ENCODE measurements at regions not wholly inside any gene's neighbourhood (a gene's known extent, or its start where the extent isn't known, plus 50 kb on each side); places are given as distances from the start of the nearest gene placed in this dataset.
"Not testable (repeated sequence)": the region's sequence is repeated elsewhere in the genome, so short reads cannot be mapped to it uniquely, and the experiment has no call there.

DNA sequence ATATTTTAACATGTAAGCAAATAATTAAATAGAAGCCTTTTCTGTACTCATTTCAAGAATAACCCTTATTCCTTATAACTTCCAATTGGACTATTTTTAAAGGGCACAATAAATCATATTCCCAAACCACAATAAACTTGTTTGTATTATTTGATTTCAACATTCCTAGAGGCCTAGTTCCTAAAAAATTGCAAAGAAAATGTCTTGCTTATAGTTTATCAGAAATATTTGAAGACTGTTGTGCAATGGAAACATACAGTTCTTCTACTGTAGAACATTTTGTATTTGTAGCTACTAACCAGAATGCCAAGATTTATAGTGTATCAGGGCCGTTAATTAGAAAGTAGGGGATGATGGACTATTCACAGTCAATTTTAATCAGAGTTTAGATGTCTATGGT lies 1037.0 kb upstream of the CDH18 start:
- DNase-seq = no peak

DNA sequence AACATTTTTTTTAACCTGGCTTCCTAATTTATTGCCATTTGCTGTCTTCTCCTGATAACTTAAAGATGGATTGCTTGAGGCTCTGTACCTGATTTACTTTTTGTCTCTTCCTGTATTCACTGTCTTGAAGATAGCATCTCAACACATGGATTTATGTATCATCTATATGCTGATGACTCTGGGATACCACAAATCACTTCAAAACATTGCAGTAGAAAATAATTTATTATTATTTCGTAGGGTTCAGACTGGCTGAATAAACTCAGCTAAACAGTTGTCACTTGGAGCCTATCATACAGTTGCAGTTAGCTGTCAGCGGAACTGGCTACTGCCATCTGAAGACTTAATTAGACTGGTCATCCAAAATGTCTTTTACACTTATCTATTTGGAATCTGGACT lies 1025.2 kb upstream of the CDH18 start:
- no peak for DNase-seq

DNA sequence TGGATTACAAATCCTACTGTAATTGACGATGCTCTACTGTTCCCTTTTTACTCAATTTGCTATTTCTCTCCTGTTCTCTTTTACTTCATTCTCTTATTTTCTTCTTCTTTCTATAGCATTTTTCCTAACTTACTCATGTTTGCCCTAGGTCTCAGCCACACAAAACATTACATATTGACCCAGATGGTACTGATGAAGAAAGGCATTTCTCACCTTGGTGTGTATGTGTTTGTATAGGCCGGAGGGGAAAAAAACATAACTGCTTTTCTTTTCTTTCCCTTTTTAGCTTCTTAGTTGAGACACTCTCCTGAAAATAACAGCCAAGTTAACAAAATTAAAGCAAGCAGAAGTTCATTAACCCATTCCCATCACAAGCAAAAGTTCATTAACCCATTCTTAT lies 1019.8 kb upstream of the CDH18 start:
- no peak for DNase-seq

DNA sequence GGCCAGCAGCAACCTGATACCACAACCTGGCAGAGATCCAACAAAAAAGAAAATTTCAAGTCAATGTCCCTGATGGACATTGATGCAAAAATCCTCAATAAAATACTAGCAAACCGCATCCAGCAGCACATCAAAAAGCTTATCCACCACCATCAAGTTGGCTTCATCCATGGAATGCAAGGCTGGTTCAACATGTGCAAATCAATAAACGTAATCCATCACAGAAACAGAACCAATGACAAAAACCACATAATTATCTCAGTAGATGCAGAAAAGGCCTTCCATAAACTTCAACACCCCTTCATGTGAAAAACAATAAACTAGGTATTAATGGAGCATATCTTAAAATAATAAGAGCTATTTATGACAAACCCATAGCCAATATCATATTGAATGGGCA lies 1000.9 kb upstream of the CDH18 start:
- not testable (repeated sequence) for DNase-seq

DNA sequence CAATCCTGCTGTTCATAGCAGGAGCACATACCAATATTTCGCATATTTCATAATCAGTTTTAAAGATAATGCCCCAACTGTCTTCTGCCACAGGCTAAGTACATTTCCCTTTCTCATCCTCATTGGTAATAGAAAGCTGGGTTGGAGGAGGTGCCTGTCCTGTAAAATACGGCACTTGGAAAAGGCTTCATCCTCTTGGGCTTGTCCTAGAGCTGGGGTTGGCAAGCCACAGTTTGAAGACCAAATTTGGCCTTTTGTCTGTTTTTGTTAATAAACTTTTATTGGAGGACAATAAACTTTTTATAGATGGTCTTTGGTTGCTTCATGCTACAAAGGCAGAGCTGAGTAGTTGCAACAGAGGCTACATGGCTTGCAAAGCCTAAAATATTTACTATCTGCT lies 997.8 kb upstream of the CDH18 start:
- DNase-seq = no peak

DNA sequence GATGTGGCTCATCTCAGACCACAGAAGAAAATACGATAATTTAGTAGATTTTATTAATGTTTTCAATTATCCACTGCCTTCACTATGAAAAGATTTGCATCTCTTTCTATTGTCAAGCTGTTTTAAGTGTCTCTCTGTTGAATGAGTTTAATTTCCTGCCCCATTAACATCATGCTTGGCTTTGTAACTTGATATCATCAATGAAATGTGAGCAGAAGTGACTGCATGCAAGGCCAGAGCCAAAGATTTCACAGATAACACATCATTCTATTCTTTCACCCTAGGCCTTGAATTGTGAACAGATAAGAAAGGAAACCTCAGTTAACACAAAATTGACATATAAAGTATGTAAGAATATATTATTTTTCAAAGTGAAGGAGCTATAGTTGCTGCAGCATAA lies 986.4 kb upstream of the CDH18 start:
- DNase-seq = no peak

DNA sequence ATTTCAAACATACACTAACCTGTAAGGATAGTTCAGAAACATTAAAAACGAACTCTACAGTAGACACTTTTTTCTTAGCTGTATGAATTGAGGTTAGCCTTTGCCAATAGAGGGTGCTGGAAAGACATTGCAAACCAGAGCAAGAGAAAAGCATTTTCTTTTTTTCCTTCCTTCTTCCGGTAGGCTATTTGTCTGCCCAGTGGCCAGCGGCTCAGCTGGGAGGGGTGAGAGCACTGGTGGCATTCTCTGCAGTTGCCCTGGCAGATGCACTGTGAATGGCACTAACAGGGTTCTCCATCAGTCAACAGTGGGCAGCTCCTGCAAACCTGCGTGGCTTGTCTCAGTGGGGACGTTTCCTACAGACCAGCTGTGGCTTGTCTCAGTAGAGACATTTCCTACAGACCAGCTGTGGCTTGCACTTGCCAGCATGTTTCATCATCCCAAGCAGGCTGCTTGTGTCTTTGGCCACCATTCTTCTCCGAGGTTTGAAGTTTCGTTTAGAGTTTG lies 984.5 kb upstream of the CDH18 start:
- no peak for DNase-seq

DNA sequence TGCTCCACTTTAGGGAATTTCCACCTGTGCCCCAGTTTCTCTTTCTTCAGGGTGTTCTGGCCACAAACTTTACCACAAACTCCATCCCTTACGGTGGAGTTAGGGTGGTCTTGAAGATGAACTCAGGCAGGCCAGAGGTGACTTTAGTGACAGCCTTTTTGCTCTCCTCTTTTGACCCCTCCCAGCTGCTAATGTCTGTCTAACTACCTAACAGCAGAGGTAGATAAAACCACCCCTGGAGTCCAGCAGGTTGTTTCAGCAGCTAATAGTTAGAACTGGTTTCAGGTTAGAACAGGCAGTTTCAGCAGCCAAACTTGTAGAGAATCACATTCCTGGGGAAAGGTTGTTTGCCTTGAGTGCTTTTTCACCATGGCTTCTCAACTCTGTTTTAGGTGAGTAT lies 971.3 kb upstream of the CDH18 start:
- no peak for DNase-seq

DNA sequence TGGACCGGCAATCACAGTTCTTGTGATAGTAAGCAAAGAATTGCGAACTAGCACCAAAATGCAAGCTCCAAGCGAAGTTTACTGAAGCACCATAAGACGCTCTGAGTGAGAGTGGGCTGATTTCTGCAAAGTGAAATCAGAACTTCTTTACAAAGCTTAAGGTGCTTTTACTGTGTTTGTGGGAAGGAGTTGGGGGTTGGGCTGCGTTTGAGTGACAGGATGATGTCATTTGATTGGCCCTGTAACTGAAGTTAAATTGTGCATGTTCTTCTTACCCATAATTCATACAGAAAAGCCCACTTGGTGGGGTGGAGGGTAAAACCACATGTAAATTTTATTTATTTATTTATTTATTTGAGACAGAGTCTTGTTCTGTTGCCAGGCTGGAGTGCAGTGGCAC lies 970.6 kb upstream of the CDH18 start:
- DNase-seq = no peak

DNA sequence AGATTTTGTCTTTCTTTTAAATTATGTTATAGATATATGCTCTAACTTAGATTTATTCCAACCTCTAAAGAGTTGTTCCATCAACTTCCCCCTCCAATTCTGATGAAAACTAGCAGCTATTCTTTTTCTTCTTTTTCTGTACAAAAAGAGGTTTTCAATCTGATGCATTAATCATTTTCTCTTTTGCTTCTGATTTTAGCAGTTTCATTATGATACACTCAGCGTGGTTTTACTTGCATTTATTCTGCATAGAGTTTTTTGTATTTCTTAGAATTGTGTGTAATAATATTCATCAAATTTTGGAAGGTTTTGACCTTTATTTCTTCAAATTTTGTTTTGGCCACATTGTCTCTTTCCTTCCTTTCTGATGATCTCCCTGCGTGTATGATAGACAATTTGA lies 968.1 kb upstream of the CDH18 start:
- no peak for DNase-seq

DNA sequence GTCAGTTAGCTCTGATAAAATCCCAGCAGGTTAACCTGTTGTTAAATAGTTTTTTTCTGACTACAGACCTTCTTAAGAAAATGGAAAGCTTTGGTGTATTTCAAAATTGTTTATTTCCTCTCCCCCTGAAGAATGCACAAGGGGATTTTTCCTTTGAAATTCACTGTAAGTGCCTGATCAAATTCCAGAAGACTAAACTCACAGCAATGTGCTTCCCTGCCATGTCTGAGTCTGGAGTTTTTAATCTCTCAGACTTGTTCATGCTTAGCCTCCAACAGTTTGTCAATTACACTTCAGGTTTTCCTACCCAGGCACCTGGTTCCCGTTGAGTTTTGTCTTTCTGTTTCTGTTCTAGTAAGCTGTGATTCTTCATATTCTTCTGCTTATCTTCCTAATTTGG lies 961.6 kb upstream of the CDH18 start:
- DNase-seq = no peak

DNA sequence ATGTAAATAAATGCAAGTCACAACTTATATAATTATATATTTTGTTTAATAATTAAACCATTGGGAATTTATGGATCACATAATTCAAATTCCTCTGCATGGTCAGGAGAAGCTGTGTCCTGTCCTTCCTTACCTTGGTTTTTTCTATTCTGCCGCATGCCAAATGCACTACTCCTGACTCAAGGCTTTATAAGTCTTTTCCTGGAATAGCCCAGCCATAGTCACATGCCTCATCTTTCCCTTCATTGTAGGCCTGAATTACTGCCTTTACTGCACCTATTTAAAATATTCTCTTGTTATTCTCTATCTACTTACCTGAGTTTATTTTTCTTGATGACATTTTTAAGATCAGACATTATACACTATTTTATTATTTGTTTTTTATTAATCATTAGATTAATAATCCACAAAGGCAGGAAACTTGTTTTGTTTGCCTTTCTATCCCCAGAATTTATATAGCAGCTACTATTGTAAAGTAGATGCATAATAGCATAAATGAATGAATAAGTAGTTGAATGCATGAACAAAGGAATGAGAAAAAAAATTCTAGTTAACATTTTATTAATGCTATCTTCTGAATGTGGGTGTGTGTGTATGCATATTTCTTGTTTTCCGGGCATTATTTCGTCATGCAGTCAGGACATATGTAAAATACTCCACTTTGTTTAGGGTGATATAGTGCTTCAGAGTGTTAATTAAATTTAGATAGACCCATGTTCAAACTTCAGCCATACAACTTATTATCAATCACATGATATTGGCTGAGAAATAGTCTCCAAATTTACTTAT lies 955.4 kb upstream of the CDH18 start:
- not testable (repeated sequence) for DNase-seq

DNA sequence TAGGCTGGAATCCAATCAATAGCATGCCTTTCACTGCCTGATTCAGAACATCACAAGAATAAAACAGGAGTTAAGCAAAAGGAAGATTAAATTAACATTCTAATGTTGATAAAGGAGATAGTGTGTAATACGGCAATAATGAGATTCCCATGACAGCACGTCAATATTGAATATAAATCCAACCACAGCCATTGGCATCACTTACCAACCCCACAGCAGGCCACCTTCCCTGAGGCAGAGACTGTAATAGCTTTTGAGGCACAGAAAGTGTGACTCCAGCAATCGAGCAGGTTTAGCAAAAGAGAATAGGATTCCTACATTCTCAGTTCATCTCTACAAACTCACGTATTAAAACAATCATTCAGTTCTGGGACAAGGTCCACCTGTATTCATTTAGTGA lies 954.6 kb upstream of the CDH18 start:
- not testable (repeated sequence) for DNase-seq

DNA sequence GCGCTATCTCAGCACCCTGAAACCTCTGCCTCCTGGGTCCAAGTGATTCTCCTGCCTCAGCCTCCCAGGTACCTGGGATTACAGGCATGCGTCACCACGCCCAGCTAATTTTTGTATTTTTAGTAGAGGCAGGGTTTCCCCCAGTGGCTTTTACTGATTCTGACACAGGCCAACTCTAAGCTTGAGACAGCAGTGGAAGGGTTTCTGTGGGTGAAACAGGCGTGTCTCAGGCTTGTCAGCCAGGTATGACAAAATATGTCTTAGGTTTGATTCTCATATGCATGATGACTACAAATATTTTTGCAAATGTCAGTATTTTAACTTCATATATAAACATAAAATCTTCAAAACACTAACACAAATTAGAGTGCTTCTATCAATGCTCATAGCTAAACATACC lies 952.8 kb upstream of the CDH18 start:
- DNase-seq = not testable (repeated sequence)

DNA sequence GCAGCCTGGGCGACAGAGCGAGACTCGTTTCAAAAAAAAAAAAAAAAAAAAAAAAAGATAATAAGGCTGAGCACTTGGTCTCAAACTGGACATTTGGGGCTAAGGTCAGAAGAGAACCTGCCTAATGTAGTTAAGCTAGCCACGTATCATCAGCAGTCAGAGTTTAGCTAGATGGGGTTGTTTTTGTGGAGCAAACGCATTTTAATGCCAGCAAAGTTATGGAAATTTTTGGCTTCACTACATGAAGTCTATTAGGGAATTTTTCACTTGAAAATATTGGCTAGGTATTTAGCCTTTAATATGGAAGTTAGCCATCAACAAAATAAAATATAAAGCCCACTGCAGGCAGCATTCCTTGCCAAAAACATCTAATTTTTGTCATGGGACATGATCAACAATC lies 902.9 kb upstream of the CDH18 start:
- not testable (repeated sequence) for DNase-seq

DNA sequence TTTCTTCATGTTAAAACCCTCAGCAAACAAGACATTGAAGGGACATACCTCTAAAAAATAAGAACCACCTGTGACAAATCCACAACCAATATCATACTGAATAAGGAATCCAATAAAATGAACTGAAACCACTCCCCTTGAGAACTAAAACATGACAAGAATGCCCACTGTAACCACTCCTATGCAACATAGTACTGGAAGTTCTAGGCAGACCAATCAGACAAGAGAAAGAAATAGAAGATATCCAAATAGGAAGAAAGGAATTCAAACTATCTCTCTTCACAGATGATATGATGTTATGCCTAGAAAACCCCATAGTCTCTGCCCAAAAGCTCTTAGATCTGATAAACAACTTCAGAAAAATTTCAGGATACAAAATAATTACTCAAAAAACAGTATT lies 887.7 kb upstream of the CDH18 start:
- DNase-seq = not testable (repeated sequence)

DNA sequence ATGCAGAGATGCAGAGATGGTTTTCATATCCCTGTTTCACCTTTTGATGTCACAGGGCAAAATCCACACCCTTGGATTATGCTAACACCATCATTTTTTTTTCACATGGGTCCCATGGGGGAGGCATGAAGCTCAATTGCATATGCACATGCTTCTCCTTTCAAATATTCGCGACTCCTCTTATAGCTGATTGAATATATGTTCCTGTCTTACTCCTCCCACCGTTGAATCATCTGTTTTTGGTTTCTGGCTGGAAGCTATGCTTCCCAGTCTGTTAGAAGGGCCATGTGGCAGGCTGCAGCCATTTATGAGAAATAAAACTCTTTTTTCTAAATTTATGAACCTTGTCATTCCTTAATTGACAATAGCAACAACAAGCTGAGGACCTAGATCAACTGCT lies 877.9 kb upstream of the CDH18 start:
- not testable (repeated sequence) for DNase-seq

DNA sequence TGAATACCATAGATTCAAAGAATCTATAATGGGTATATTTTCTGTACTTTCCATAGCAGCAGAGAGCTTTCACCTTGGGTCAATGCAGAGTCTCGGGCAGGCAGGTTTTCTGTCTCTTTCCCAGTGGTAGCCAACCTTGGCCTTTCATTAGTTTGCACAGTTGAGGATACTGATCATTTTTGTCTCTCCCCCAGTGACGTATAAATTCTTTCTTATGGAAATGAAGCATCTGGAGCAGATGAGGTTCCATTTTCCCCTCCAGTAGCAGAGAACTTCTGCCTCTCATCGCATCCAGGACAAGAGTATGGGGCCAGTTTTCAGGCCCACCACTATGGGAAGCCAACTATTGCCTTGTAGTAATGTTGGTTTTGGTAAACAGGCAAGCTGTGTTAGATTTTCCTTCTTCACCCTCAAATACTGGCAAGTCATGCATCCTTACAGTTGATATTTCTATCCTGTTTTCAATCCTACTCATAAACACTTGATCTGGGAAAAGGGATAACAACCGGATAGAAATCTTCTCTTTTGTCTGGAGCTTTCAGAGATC lies 845.2 kb upstream of the CDH18 start:
- no peak for DNase-seq

DNA sequence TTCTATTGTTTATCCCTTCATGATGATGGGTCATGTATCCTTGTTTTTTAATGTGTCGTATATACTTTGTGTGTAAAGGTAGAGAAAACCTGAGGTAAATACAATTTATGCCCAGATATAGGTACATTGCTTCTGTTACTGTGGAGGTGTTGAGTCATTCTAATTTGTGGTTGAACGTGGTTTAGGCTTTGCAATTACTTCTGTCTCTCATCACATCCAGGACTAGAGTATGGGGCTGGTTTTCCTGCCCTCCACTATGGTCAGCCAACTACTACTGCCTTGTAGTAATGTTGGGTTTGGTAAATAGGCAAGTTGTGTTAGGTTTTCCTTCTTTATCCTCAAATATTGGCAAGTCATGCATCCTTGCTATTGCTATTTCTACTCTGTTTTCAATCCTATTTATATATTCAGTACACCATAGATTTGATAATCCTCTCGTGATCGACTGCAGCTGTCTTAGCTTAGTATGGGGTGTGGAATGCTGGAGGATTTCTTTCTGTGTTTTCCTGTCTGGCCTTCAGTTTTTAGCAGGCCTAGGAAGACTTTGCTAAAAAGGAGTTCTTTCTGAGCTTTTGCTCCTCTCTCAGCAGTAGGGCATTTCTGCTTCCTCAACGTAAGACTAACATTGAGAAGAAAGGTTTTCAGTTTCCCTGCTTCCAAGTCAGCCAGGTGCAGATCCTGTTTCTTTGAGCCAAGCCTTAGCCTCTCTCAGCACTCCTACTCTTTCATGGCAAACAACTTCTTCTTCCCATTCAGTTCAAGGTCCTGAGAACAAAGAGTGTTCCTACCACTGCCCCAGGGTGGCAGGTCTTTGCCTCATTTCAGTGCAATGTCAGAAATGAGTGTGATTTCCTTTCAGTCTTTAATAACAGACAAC lies 844.4 kb upstream of the CDH18 start:
- DNase-seq = no peak

DNA sequence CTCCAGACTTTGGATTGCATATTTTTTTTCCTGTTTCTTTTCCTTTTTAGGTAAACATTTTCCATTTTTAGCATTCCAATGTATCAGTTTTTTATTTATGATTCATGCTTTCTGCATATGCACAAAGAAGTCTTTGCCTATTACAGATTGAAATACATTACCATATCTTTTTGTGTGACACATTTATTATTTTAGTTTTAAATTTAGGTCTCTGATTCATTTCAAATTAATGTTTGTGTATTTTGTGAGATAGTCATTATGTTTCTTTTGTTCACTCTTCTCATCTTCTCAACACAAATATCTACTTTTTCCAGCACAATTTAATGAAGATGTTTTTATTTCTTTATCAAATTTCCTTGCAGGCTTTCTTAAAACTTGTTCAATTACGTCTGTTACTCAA lies 838.0 kb upstream of the CDH18 start:
- not testable (repeated sequence) for DNase-seq

DNA sequence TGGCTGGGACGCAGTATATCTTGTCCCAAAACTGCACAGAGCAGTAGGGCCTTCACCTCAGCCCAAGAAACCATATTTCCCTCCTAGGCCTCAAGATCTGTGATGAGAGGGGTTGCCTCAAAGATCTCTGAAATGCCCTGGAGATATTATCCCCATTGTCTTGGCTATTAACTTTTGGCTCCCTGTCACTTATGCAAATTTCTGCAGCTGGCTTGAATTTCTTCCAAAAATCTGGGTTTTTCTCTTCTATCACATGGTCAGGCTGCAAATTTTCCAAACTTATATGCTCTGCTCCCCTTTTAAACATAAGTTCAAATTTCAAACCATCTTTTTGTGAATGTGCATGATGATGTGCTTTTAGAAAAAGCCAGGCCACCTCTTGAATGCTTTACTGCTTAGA lies 809.2 kb upstream of the CDH18 start:
- DNase-seq = not testable (repeated sequence)

DNA sequence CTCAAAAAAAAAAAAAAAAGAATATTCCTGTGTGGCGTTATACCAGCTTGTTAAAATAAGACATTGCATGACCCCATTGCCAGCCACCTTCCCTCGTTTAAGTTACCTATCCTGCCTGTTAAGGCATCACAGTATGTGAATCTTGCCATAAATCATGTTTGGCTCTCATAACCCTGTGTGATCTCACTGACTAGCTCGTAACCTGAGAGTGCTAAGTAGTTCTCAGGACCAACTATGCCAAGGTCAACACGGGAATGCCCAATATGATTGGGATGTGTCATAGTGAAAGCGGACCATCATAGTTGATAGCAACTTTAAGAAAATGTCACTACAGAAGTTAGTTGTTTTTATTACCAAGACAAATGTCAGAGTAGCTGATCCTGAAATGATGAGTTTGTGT lies 796.8 kb upstream of the CDH18 start:
- not testable (repeated sequence) for DNase-seq

DNA sequence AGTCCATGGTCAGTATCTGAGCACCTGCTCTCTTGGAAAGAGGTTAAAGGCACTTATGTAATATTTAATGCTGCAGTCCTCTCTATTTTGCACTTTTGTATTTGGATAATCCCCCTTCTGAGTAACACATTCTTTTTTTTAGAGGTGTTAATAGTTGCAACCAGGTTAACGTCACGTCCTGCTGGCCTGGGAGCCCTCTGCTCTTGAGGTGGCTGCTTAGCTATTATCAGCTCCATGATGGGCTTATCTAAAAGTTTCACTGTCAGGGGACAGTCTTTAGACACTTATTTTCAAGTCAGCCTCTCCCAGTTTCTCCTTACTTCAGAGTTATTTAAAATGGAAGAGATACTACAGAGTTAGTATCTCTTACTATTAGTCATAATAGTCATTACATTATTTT lies 795.5 kb upstream of the CDH18 start:
- not testable (repeated sequence) for DNase-seq

DNA sequence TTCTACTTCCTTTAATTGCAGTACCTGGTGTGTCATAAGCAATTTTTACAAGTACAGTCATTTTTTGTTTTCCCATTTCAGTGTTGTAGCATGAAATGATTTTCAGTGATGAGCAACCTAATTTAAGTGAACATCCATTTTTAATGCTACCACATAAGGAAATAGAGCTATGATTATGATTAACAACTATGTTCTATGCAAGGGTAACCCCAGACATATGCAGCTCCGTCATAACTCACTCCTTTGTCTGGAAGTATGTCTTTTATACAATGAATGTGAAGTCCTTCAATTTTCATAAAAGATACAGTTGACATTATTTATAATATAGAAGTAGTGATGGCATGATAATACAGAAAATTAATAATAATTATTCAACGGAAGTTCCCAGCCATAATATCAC lies 783.3 kb upstream of the CDH18 start:
- DNase-seq = not testable (repeated sequence)

Measured in activated effector memory CD4-positive, alpha-beta T cell treated with anti-CD3 and anti-CD28 coated beads, Interleukin-2, amount 50 U/mL, for 16 hours (primary cell).